Activated CD4-positive, alpha-beta T cell treated with anti-CD3 and anti-CD28 coated beads, Interleukin-2, amount 50 U/mL, for 24 hours (primary cell): ENCODE measurements at regions not wholly inside any gene's neighbourhood (a gene's known extent, or its start where the extent isn't known, plus 50 kb on each side); places are given as distances from the start of the nearest gene placed in this dataset.

Source experiments
- DNase-seq, 2 donors: peaks; one replicate each; pipeline ENCODE4 v3.0.0-alpha.2; 2020; ENCODE audit warnings: low read depth in 1 of 2, low spot score in 1 of 2

DNA sequence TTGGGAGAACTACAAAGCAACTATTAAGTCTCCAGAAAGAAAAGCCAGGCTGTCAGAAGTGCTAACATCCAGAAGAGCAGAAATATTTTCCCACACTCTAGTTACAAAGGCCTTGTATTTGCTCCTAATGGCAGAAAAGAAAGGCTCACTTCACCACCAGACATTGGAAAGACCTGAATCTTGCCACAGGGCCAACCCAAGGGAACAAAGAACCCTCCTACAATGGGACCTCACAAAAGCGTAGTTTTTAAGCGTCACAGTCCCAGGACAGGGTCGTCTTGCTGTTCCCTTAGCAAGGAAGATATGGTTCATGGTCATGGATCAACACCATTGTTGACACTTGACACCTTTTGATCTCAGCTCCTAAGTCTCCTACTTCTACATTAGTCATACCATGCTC lies 119.1 kb downstream of the RPS29 start:
- no peak for DNase-seq

GRCh38 chr14:49464885-49465284 lies 121.3 kb downstream of the RPS29 start:
- DNase-seq = no peak

DNA sequence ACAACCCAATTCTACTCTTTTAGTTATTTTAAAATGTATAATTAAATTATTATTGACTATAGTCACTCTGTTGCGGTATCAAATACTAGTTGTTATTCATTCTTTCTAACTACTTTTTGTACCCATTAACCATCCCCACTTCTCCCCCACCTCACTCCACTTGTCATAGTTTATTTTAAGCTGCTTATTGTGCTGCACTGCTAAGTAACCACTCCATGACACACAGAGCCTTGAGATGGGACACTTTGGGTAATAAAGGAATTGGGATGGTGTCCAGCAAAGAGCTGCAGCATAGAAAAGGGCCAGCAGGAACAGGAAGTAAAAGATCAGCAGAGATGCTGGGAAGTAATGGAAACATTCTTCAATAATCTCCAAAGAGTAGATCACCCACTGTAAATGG lies 123.0 kb downstream of the RPS29 start:
- DNase-seq = no peak

DNA sequence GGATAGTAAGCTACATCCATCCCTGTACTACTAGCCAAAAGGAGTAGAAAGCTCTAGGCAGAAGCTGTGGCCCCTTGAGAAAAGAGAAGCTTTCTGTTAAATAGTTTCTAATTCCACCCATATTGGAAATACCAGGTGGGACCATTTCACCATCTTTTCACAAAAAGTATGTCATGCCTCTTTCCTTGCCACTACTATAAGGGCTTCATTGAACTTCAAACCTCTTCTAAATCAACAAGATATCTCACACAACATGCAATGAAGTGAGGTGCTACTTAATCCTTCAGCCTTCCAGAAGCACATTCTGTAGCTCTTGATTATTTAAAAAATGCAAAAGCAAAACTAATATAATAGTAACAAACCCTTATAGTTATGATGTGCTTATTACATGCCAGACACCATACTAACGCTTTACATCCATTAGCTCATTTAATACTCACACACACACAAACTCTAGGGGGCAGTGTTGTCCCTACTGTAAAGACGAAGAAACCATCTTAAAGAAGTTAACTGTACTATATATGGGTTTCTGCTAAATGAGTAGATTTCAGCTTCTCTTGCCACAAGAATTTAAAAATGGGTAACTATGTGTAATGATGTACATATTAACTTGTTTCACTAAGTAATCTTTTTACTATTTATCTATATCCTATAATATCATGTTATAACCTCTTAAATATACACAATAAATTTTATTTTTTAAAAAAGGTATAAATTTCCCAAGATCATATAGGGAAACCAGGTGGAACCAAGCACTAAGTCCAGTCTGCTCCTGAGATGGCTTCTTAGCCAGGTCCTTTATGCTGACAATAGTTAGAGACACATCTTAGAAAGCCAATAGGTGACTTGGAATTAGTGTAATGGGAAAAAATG lies 124.4 kb downstream of the RPS29 start:
- peak in 1 of 2 donors; percentile 71 for DNase-seq

GRCh38 chr14:49460662-49461061 lies 125.5 kb downstream of the RPS29 start:
- DNase-seq = no peak

DNA sequence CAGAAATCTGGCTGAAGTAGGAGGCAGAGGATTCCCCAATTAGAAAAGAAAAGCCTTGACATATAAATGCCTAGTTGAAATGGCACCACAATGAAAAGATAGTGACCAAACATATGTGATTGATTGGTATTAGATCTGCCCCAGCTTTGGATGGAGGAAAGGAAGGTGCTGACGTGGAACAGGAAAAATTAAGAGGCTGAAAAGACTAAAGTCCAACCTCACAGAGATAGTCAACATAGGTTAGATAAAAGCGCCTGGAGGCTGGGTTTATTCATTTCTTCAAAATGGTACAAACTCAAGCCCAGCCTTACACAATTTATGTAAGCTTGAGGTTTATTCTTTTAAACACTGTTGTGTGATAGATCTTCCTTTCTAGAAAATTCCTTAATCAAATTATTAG lies 129.6 kb downstream of the RPS29 start:
- no peak for DNase-seq

DNA sequence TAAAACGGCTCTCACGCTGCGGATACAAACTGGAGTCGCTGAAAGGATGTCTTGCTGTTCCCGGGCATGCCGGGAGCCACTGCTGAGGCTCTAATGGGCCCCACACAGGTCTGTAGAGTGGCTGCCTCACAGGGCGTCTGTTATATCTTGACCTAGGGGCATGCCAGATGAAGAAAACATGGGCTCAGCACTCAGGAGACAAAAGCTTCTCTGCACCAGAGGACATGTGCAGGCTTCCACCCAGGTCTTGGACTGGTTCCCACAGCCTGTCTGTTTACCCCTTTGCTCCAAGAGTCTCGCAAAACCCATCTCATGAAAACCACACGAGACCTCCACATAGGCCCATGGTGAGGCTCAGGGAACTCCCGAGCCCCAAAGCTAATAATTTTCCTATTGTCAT lies 134.2 kb downstream of the RPS29 start:
- no peak for DNase-seq

- no peak for DNase-seq
Measured at GRCh38 chr14:49449749-49450148, 136.4 kb downstream of the RPS29 start.

DNA sequence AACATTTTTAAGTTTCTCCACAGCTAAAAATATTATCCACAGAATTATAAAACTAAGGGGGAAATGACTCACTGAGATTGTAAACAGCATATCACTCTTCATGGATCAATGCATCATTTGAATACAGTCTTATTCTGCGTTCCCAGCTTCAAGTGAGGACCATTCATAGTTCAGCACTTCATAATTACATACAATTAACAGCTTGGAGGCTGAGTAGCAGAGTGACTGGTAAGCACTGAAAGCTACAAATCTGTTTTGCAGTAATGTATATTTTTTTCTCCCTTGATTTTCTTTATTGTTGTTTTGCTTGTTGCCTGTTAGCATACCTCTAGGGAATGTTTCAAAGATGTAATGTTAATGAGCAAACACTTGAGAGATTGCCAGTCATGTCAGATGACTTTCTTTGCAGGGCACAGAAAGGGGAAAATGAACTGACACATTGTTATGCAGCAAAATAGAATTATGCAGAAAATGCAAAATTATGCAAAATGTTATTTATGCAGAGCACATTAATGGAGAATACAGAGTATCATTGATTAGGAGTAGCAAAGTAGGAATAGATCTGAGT lies 138.6 kb downstream of the RPS29 start:
- no peak for DNase-seq

GRCh38 chr14:49446801-49447200 lies 139.4 kb downstream of the RPS29 start:
- DNase-seq = no peak

DNA sequence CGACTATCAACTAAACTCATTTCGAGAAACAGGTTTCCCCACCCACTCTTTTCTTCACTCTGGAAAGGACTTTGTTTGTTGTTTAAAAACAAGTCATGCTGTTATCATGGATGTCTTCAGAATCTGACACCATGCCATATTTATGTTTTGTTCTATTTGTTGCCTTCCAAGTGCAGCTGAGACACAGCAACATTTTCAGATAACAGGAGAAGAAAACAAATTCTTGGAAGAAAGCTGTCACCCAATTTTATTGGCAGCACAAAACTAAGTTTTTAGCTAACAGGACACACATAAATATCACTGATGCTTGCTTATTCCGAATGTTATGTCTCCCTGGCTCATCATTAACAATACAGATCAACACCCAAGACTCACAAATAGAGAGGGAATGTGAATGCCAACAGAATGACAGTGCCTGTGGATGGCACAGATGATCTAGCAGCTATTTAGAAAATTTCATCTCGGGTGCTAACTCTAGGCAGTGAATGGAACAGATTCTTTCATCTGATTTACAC lies 147.9 kb downstream of the RPS29 start:
- no peak for DNase-seq

DNA sequence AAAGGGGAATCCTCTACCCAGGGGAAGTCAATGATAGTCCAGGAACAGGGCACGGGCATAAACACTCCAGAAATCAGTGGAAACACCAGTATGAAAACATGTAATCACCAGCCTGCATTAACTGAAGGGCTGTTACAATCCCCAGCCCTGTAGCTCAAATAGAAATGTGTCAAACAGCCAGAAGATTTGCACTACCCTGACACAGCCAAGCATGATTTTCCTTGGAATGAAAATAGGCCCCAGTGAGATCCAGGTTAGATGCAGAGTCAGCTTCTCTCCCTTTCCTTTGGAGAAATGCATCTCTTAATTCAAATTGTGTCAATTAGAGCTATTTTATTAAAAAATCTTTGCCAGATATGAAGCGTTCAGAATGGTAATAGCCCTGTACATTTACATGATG lies 158.1 kb downstream of the RPS29 start:
- no peak for DNase-seq

DNA sequence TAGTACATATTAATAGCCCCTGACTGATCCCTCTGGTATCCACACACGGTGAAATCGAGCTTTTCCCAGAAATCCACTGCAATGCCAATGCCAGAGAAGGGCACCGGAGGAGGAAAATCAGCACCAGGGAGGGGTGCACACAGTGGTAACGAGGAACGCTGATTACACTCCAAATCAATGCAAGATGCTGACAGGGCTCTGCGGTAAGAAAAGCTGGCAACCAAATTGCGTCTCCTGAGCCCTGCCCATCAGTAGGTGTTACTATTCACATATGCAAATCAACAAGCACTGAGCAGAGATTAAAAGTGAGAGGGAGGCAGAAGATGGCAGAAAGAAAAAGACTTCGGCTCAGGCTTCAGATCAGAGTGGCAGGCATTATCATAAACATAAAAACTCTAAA lies 159.1 kb downstream of the RPS29 start:
- DNase-seq = no peak

GRCh38 chr14:49425921-49426320 lies 160.3 kb downstream of the RPS29 start:
- no peak for DNase-seq

DNA sequence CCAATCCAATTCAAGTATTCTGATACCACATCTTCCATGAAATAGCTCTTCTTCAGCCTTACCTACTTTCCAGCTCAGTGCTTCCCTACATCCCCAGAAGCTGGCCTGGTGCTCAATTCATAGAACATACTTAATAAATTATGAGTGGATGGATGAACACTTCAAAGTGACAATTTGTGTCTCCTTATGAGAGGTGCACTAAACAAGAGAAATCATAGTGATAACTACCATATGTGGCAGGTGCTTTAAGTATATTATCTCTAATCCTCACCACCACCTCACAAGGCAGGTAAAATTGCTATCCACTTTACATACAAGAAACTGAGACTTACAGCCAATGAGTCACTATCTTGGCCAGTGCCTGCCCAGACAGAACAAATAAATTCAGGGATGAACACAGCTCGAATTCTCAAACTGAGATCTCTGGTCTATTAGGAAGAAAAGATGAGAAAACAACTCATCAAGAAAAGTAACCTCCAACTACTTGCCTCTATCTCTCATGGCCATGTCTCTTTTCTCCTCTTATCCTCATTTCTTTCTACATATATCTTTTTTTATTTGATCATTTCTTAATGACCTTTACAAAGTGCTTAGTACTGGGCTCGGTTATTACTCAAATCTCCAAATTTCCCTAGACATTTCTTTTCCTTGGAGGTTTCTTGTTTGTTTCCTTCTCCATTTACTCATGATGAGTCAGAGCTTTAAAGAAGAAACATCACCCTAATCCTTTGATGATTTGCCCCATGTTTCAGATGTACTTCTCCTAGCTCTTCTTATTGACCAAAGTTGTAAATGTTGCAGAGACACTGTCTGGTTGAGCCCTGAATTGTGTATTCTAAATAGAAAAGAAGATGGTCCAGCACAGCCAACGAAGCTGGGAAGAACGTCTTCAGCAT lies 161.5 kb downstream of the RPS29 start:
- DNase-seq = no peak

- no peak for DNase-seq
Measured at GRCh38 chr14:49420201-49420600, 166.0 kb downstream of the RPS29 start.

- no peak for DNase-seq
Measured at GRCh38 chr14:49418789-49419188, 167.4 kb downstream of the RPS29 start.

GRCh38 chr14:49417790-49418189 lies 168.4 kb downstream of the RPS29 start:
- DNase-seq = no peak

DNA sequence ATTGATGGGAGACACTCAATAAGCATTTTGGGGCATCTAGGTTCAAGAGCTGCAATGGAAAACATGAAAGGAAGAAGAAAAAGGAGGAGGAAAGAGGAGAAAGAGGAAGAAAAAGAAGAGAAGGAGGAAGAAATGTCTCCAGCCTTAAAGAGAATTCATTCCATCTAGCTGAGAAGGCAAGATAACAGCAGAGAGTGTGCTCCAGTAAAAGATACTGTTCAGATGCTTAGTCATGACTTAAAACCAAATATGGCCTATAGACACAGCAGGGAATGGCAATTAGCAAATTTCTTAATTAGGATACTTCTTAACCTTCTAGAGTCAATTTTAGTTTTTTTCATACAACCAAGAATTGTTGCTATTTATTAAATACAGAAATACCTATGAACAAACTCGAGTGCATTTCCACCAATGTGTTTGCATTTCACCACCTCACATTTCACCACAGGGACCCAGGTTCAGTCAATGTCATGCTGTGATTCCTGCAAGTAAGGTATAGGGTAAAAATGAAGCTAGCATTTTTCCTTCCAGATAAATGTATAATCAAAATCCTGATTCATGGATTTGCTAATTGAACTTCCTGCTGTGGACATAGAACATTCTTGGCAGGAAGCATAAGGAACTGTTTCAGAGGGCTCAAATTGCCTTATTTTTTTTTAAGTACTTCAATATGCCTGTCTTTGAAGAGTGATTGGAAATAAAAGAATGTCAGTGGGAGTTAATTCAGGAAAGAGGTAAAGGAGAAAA lies 177.8 kb downstream of the RPS29 start:
- no peak for DNase-seq

- no peak for DNase-seq
Measured at GRCh38 chr14:49405291-49405690, 180.9 kb downstream of the RPS29 start.

DNA sequence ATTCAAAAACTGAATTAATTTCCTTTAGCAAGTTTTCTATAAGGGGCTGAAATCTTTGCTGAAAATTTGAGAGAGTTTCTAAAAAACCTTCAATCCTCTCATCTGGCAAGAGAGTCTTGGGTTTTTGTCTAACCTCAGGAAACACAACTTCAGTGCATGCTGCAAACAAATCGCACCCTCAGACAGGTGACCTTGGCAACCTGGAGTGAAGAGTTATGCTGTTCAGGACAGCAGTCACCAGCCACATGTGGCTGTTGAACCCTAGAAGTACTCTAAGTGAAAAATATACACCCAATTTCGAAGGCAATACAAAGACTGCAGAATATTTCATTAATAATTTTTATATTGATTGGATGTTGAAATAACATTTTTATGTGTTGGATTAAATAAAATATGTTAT lies 184.8 kb downstream of the RPS29 start:
- DNase-seq = no peak
